GM12878 (cell line): ENCODE measurements at regions not wholly inside any gene's neighbourhood (a gene's known extent, or its start where the extent isn't known, plus 50 kb on each side); places are given as distances from the start of the nearest gene placed in this dataset.

Experiments used
- ATAC-seq: fragments of 200-7000 bp; cut with Tn5 transposase; 3 replicates; pipeline ENCODE4 v1.9.1; 2020; ENCODE audit warnings: mild to moderate bottlenecking, moderate library complexity
- BruUV-seq: library from RNA; stranded (reverse); fragments of 400-500 nt; replicated peaks from 2 replicates; lab custom pipeline; 2021; lab: Mats Ljungman, UMichigan
- CTCF ChIA-PET: fragments of 300-600 bp; sonication (Branson Sonifier 250); formaldehyde crosslinking; extraction: SDS; loops from one replicate; lab custom pipeline; 2021; ENCODE audit warnings: inconsistent platforms; lab: Yijun Ruan, JAX
- POLR2A ChIA-PET: fragments of 350-600 bp; formaldehyde crosslinking; extraction: SDS; loops from one replicate; lab custom pipeline; 2021; ENCODE audit warnings: inconsistent platforms; lab: Charles Lee
- RAD21 ChIA-PET: fragments of 300-600 bp; sonication (Branson Sonifier 250); formaldehyde crosslinking; loops from one replicate; lab custom pipeline; 2023; ENCODE audit warnings: antibody characterized with exemption; ENCODE audit not compliant: unreplicated experiment; lab: Charles Lee
- SMC1A ChIA-PET: fragments of 300-600 bp; sonication (Branson Sonifier 250); formaldehyde crosslinking; loops from one replicate; lab custom pipeline; 2023; ENCODE audit not compliant: unreplicated experiment, uncharacterized antibody; lab: Charles Lee
- DNase-seq: peaks from one replicate; pipeline ENCODE4 v3.0.0-alpha.2; 2011; ENCODE audit warnings: low read depth, low spot score
- FAIRE-seq: peaks from 3 replicates; lab custom pipeline; 2011; peaks lifted over from hg19 to GRCh38; lab: Jason Lieb, UNC
- H2AFZ ChIP-seq: 2 replicates; pipeline ENCODE4 v1.6.0; 2011; ENCODE audit warnings: low read depth, low read length, control low read depth; ENCODE audit not compliant: control insufficient read depth
- H3K27ac ChIP-seq: 2 replicates; pipeline ENCODE4 v1.5.1; 2011; ENCODE audit warnings: control low read depth; ENCODE audit not compliant: control insufficient read depth, insufficient read depth
- H3K27me3 ChIP-seq, 2 experiments: replicated peaks in 1 of 2; 2 replicates each; pipeline versions ENCODE4 v1.6.0 to v1.6.1; 2011; ENCODE audit warnings: low read length in 1 of 2; ENCODE audit not compliant: control insufficient read depth in 2 of 2, insufficient read depth in 2 of 2
- H3K36me3 ChIP-seq, 2 experiments: 2 replicates each; pipeline ENCODE4 v1.5.1; 2011; ENCODE audit warnings: low read length in 1 of 2; ENCODE audit not compliant: control insufficient read depth in 2 of 2, insufficient read depth in 2 of 2
- H3K4me1 ChIP-seq: 2 replicates; pipeline ENCODE4 v1.6.1; 2011; ENCODE audit warnings: mild to moderate bottlenecking, low read length, moderate library complexity, mixed read lengths; ENCODE audit not compliant: control insufficient read depth, insufficient read depth
- H3K4me2 ChIP-seq: 2 replicates; pipeline ENCODE4 v1.6.0; 2011; ENCODE audit warnings: control low read depth; ENCODE audit not compliant: control insufficient read depth, insufficient read depth
- H3K4me3 ChIP-seq: fragments of 200-600 bp; sonication (generic); 2 replicates; pipeline ENCODE4 v1.5.1; 2016
- H3K79me2 ChIP-seq: 2 replicates; pipeline ENCODE4 v1.6.0; 2011; ENCODE audit warnings: low read length; ENCODE audit not compliant: control insufficient read depth, insufficient read depth
- H3K9ac ChIP-seq: 2 replicates; pipeline ENCODE4 v1.8.0; 2011; ENCODE audit warnings: low read length, control low read depth, mixed read lengths; ENCODE audit not compliant: control insufficient read depth, insufficient read depth
- H3K9me3 ChIP-seq: replicated peaks from 3 replicates; pipeline ENCODE4 v1.5.1; 2011; ENCODE audit warnings: mild to moderate bottlenecking, low read length; ENCODE audit not compliant: control insufficient read depth, insufficient read depth
- H4K20me1 ChIP-seq: 2 replicates; pipeline ENCODE4 v1.6.0; 2011; ENCODE audit not compliant: control insufficient read depth, insufficient read depth
- CEBPB ChIP-seq, 2 experiments: fragments of 150-350 bp in 1 of 2; IDR thresholded peaks; 2 replicates each; pipeline ENCODE4 v1.6.1; 2012 to 2014; ENCODE audit warnings: low read depth in 2 of 2, low read length in 2 of 2, borderline replicate concordance in 1 of 2, inconsistent platforms in 1 of 2
- CHD4 ChIP-seq: fragments of 200-600 bp; sonication (generic); IDR thresholded peaks from 2 replicates; pipeline ENCODE4 v1.6.1; 2016; ENCODE audit warnings: mild to moderate bottlenecking
- LARP7 ChIP-seq: fragments of 450-650 bp; IDR thresholded peaks from 2 replicates; pipeline ENCODE4 v1.6.1; 2017; ENCODE audit warnings: mild to moderate bottlenecking
- MEF2A ChIP-seq: IDR thresholded peaks from 2 replicates; pipeline ENCODE4 v1.6.1; 2011; ENCODE audit warnings: low read depth, mild to moderate bottlenecking, low read length, moderate library complexity; ENCODE audit not compliant: insufficient read depth
- MEF2B ChIP-seq: fragments of 450-650 bp; IDR thresholded peaks from 2 replicates; pipeline ENCODE4 v1.6.1; 2018; ENCODE audit warnings: mild to moderate bottlenecking, moderate library complexity; ENCODE audit not compliant: partially characterized antibody, poor library complexity, severe bottlenecking
- NFXL1 ChIP-seq: fragments of 450-650 bp; IDR thresholded peaks from 2 replicates; pipeline ENCODE4 v1.6.1; 2017; ENCODE audit warnings: antibody characterized with exemption, mild to moderate bottlenecking, borderline replicate concordance
- PML ChIP-seq: IDR thresholded peaks from 2 replicates; pipeline ENCODE4 v1.6.1; 2012; ENCODE audit warnings: low read length, inconsistent platforms
- POU2F2 ChIP-seq: IDR thresholded peaks from 3 replicates; pipeline ENCODE4 v1.6.1; 2011; ENCODE audit warnings: low read depth, mild to moderate bottlenecking, low read length, borderline replicate concordance
- STAT1 ChIP-seq: fragments of 450-650 bp; conservative IDR thresholded peaks from 2 replicates; pipeline ENCODE4 v1.6.1; 2014; ENCODE audit warnings: antibody characterized with exemption, mild to moderate bottlenecking
- ZNF24 ChIP-seq: fragments of 450-650 bp; IDR thresholded peaks from 2 replicates; pipeline ENCODE4 v1.6.1; 2017; ENCODE audit warnings: antibody characterized with exemption, mild to moderate bottlenecking
- ZNF274 ChIP-seq: IDR thresholded peaks from one replicate; pipeline ENCODE4 v1.8.0; 2011; ENCODE audit not compliant: insufficient read length, insufficient read depth
- ZNF592 ChIP-seq: fragments of 450-650 bp; IDR thresholded peaks from 2 replicates; pipeline ENCODE4 v1.6.1; 2017; ENCODE audit warnings: mild to moderate bottlenecking, moderate library complexity
- ZNF622 ChIP-seq: fragments of 450-650 bp; IDR thresholded peaks from 2 replicates; pipeline ENCODE4 v1.6.1; 2017; ENCODE audit warnings: mild to moderate bottlenecking, inconsistent platforms
- WGBS: methylation state at CpG from one replicate; pipeline ENCODE4 v1.1.6; 2016; ENCODE audit warnings: low lambda C conversion rate; ENCODE audit not compliant: insufficient replicate concordance, insufficient coverage; ENCODE audit errors: missing lambda C conversion rate; 5-methylcytosine and 5-hydroxymethylcytosine counted together
- in situ Hi-C: fragments of 300-500 bp; cut with MboI; formaldehyde crosslinking; loops from 9 replicates; pipeline ENCODE4 v1.14.3; 2018; ENCODE audit warnings: mixed read lengths
- intact Hi-C: fragments of 100-400 bp; cut with micrococcal nuclease; formaldehyde crosslinking; loops from one replicate; pipeline ENCODE4 v1.14.2; 2022; ENCODE audit not compliant: unreplicated experiment
- TF ChIP-seq, protein P1 (sequence below): fragments of 450-650 bp; IDR thresholded peaks from 2 replicates; pipeline ENCODE4 v1.6.1; 2017; ENCODE audit warnings: mild to moderate bottlenecking, moderate library complexity

DNA sequence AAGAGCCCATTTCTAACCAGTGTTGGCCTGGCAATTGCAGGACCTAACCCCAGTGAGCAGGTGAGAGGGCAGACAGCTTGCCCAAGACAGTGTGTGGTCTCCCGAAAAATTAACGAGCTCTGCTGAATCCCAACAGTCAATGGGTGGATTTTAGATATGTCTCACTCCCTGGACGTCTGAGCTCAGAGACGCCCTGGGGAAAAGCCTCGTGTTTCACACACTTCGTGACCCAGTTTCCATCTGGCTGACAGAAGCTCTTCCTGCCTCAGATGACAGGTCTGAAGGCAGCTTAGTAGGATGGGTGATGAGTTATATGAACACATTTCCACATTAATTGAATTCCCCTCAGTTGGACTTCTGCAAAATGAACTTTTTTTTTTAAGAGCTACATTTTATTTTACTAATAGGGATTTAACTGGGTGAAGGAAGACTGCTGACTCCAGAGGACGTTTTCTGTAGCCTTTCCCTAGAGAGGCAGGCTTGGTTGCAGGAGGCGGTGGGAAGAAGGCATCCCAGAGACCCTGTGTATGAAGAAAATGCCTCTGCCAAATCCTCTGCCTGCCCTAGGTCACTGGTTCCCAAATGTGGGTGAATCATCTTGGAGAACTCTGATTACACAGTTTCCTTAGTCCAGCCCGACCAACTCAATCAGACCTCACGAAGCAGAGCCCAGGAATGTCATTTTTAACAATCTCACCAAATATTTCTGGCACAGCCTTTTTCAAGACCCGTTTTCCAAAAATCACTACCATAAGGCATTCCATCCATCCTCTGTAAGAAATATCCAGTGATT is 71.7 kb upstream of the LY86 start:
- ChIA-PET SMC1A (interaction anchor here (0.9 to 4.0 kb wide), 11 partner anchors 9 to 346 kb away, joined by 3 to 28 read pairs (median 6); no protein-coding TSS in a partner anchor), POLR2A (interaction anchor here (0.9 to 2.3 kb wide), 2 partner anchors 26 to 29 kb away, joined by 3 to 5 read pairs; no protein-coding TSS in a partner anchor)
- in situ Hi-C loops: no loop called here
- intact Hi-C loops: loop anchor here (1.0 kb wide), 1 partner anchor 26 kb away; no protein-coding TSS in a partner anchor
- 40% methylated on average over 11 of the region's 11 CpGs for WGBS
- H3K79me2 ChIP-seq: no peaks in the 10 kb centered on the region
- peak; percentile 34 for ATAC-seq
- H3K27me3 ChIP-seq: no peaks in the 10 kb centered on the region
- TF ChIP-seq ZNF592 (no peak), PML (no peak), LARP7 (no peak), CEBPB (IDR thresholded peaks at IDR 0.05; ENCODE audit: borderline replicate concordance in 1 of 2, low read depth in 2 of 2, low read length in 2 of 2) (no peak), STAT1 (no peak), MEF2B (peak; percentile 16), ZNF24 (no peak), POU2F2 (0 out of 3 replicates have a peak, but pooled peaks have one; percentile 8), ZNF622 (no peak), ZNF274 (no peak), CHD4 (no peak), NFXL1 (no peak), MEF2A (no peak)
- TF ChIP-seq, protein P1, sequence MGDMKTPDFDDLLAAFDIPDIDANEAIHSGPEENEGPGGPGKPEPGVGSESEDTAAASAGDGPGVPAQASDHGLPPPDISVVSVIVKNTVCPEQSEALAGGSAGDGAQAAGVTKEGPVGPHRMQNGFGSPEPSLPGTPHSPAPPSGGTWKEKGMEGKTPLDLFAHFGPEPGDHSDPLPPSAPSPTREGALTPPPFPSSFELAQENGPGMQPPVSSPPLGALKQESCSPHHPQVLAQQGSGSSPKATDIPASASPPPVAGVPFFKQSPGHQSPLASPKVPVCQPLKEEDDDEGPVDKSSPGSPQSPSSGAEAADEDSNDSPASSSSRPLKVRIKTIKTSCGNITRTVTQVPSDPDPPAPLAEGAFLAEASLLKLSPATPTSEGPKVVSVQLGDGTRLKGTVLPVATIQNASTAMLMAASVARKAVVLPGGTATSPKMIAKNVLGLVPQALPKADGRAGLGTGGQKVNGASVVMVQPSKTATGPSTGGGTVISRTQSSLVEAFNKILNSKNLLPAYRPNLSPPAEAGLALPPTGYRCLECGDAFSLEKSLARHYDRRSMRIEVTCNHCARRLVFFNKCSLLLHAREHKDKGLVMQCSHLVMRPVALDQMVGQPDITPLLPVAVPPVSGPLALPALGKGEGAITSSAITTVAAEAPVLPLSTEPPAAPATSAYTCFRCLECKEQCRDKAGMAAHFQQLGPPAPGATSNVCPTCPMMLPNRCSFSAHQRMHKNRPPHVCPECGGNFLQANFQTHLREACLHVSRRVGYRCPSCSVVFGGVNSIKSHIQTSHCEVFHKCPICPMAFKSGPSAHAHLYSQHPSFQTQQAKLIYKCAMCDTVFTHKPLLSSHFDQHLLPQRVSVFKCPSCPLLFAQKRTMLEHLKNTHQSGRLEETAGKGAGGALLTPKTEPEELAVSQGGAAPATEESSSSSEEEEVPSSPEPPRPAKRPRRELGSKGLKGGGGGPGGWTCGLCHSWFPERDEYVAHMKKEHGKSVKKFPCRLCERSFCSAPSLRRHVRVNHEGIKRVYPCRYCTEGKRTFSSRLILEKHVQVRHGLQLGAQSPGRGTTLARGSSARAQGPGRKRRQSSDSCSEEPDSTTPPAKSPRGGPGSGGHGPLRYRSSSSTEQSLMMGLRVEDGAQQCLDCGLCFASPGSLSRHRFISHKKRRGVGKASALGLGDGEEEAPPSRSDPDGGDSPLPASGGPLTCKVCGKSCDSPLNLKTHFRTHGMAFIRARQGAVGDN: peak; percentile 46; the same call in 1 of the 2 replicates
- TF ChIP-seq, all 136 proteins: peak for 3
- Histone ChIP-seq H3K9me3 (no peaks in the 10 kb centered on the region), H3K4me1 (peaks cover 26% of the 10 kb centered on the region), H3K4me3 (no peak overlapping the region), H3K36me3 (no peaks in the 10 kb centered on the region), H3K4me2 (no peak overlapping the region), H4K20me1 (no peaks in the 10 kb centered on the region), H3K9ac (no peak overlapping the region; the same call in 1 of the 2 replicates), H2AFZ (no peak overlapping the region), H3K27ac (peak overlapping the region; percentile 34)
- FAIRE-seq (no peak), DNase-seq (peak; percentile 4)
- RAD21 ChIA-PET: interaction anchor here (1.1 to 3.3 kb wide), 8 partner anchors 10 to 124 kb away, joined by 3 to 19 read pairs (median 4); no protein-coding TSS in a partner anchor
- BruUV-seq: no TSS peak
- CTCF ChIA-PET: interaction anchor here (0.7 to 2.7 kb wide), 10 partner anchors 9 to 459 kb away, joined by 3 to 19 read pairs (median 5); no protein-coding TSS in a partner anchor
